GM13976 (cell line): ENCODE measurements at regions not wholly inside any gene's neighbourhood (a gene's known extent, or its start where the extent isn't known, plus 50 kb on each side); places are given as distances from the start of the nearest gene placed in this dataset.
"Not testable (repeated sequence)": the region's sequence is repeated elsewhere in the genome, so short reads cannot be mapped to it uniquely, and the experiment has no call there.

Experiments
- DNase-seq: peaks from one replicate; pipeline ENCODE4 v3.0.0; 2012; ENCODE audit warnings: low spot score
- CTCF ChIP-seq: IDR thresholded peaks from 2 replicates; pipeline ENCODE4 v1.5.1; 2012; ENCODE audit warnings: borderline replicate concordance, mild to moderate bottlenecking; ENCODE audit not compliant: insufficient read depth; ENCODE audit errors: extremely low read depth, missing control alignments, control extremely low read depth
- in situ Hi-C: fragments of 300-500 bp; cut with MboI; formaldehyde crosslinking; loops from one replicate; pipeline ENCODE4 v1.12.0; 2022; ENCODE audit warnings: low sequenced_read_pairs, mixed read lengths, inconsistent platforms; ENCODE audit not compliant: unreplicated experiment

- in situ Hi-C loops: no loop called here
- DNase-seq: no peak
- TF ChIP-seq CTCF: no peak
Measured at GRCh38 chr6:121695329-121695728, 259.9 kb downstream of the GJA1 start.

DNA sequence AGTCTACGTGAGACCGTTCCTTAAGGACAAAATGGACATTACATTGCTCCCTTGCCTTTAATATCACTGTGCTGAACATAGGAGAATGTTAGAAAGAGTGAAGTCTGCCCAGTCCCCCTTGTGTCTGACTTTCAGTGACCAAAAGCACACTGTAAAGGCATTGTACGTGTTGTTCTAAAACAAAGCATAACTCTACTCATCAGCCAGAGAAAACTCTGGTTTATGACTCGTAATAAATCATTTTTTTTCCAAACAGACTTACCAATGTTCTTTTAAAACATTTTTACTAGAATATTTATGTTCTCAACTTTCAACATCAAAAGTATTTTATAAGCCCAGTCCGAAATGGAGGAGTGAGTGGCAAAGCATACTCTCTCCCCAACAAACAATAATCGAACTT is 262.5 kb downstream of the GJA1 start:
- no peak for DNase-seq
- in situ Hi-C loops: no loop called here
- no peak for TF ChIP-seq CTCF

DNA sequence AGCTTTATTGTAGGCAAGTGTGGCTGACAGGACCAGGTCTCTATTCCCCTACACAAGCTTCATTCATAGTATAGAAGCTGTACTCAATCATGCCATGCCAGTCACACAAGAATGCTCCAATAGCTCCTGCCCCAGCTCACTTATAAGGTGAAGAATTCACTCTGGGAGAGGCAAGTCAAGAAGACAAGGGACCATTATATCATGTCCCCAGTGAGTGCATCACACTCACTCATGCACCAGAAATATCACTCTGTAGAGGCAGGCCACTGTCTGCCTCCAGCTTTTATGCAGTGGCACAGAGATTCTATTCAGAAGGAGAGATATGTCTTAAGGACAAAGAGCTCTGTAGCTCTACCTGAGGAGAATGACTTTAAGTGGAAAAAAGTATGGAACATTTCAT is 263.2 kb downstream of the GJA1 start:
- DNase-seq: no peak
- in situ Hi-C loops: no loop called here
- TF ChIP-seq CTCF: no peak

DNA sequence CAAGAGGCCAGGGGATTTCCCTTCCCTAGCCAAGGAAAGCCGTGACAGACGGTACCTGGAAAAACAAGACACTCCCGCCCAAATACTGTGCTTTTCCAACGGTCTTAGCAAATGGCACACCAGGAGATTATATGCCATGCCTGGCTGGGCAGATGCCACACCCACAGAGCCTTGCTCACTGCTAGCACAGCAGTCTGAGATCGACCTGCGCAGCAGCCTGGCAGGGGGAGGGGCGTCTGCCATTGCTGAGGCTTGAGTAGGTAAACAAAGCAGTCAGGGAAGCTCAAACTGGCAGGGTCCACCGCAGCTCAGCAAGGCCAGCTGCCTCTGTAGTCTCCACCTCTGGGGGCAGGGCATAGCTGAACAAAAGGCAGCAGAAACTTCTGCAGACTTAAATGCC is 267.7 kb downstream of the GJA1 start:
- in situ Hi-C loops, DNase-seq: not testable (repeated sequence)

DNA sequence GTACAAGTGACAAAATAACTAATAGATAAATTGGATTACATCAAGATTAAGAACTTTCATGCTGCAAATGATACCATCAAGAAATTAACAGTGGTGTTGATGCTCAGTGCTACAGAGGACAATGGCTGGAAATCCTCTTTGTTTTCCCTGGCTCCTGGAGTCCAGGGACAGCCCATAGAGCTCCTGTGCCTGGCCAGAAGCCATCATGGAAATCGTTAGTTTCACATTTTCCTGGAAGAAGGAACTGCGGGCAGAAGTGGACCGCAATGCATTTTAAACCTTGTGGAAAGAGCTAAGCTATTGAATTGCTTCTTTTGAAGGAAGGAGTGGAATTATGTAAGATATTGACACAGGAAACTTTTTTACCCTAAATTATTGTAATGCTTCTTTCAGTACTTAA is 276.0 kb downstream of the GJA1 start:
- no peak for TF ChIP-seq CTCF
- DNase-seq: no peak
- in situ Hi-C loops: no loop called here

DNA sequence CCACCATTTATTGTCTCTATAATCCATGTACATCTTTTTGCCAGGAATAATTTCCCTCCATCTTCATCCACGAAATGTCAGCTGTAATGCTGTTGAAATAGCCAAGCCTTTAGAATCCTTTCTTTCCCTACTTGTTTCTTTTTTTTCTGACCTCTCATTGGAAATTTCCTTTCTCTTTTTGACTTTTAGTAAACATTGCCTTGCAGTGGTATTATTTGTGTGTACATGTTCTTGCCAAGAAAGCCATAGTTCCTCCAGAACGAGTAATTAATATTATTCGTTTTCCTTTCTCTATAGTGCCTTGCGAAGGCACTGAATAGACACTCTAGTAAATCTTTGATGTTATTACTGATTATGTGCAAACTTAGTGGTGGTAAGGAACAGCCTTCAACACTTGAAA is 282.2 kb downstream of the GJA1 start:
- in situ Hi-C loops: no loop called here
- TF ChIP-seq CTCF: no peak

DNA sequence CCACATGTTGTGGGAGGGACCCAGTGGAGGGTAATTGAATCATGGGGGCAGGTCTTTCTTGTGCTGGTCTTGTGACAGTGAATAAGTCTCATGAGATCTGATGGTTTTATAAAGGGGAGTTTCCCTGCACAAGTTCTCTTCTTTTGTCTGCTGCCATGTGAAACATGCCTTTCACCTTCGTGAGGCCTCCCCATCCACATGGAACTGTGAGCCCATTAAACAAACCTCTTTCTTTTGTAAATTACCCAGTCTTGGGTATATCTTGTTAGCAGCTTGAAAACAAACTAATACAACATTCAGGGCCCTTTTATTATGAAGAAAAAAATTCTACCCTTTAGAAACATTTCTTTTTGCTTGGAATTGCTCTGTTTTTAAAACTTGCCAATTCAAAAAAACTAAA is 285.4 kb downstream of the GJA1 start:
- in situ Hi-C loops: not testable (repeated sequence)

More for the DNA sequence above, 282.2 kb downstream of the GJA1 start:
- no peak for DNase-seq

DNA sequence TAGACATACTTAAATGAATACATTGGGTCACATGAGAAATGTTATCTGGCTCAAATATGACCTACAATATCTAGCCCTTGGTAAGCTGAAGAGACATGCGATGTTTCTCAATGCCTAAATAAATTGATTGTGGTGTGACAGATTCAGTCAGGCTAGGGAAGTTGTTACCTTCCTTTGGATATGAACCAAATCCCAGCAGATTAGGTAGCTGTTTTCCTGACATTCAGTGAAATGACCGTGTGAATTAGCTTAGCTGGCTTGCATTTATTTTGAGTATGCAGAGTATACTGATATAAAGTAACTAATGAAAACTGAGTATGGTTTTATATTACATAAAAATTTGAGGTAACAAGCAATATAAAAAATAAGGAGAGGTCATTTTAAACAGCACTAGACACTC is 288.2 kb downstream of the GJA1 start:
- no peak for TF ChIP-seq CTCF
- in situ Hi-C loops: no loop called here
- DNase-seq: no peak

More for the DNA sequence above, 285.4 kb downstream of the GJA1 start:
- DNase-seq: not testable (repeated sequence)
